ENCODE measurements at regions not wholly inside any gene's neighbourhood (a gene's known extent, or its start where the extent isn't known, plus 50 kb on each side); places are given as distances from the start of the nearest gene placed in this dataset.

DNA sequence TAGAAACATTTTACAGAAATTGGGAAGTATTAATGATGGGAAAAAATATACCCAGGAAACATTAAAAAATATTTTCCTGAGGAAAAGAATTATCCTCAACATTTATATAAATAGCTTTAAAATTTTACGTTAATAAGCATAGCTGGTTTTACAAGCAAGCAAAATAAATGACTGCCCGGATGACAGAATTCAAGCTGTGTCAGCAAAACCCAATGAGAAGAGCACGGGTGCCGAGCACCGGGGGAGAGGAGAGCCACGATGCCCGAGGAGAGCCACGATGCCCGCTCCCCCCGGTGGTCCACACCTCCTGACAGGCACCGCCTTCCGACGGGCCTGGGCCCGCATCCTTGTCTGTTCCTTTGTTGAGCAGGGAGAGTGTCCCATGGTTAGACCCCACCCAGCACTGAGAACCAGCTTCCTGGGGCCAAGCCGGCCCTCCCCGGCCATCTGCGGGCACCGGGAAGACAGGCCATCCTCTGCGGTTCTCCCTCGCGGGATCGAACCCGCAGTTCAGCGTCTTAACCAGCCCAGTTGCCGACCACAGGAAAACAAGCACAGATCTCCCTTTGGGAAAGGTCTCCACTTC is 63.3 kb upstream of the PDE10A start:
- H3K9me3 Mint-ChIP-seq, result no peaks in the 10 kb centered on the region
- no peak for DNase-seq
- no peaks in the 10 kb centered on the region for H3K4me1 Mint-ChIP-seq (ENCODE audit: low read depth)
- H3K4me3 Mint-ChIP-seq, result no peak overlapping the region
- no peak overlapping the region for H3K27ac Mint-ChIP-seq
- H3K27me3 Mint-ChIP-seq, result peaks cover 2% of the 10 kb centered on the region
- no peaks in the 10 kb centered on the region for H3K36me3 Mint-ChIP-seq (ENCODE audit: low read depth)

DNA sequence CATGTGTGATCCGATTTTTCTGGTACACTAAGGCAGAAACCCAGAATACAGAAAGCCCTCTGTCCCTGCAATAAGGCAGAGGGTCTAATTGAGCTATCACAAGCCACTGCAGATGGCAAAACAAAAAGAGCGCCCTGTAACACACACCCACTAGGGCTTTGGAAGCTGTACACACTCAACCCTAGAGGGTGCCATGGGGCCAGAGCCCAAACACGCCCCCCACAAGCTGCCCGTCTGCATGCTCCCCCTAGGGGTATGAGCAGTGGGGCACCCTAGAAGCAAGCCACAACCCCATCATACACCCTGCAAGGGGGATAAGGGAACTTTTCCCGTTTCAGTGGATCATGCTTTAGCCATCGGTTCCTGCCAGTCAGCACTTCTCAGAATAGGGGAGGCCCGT is 62.2 kb upstream of the PDE10A start:
- no peak for DNase-seq
- H3K4me3 Mint-ChIP-seq, result no peak overlapping the region
- H3K9me3 Mint-ChIP-seq, result no peaks in the 10 kb centered on the region
- no peak overlapping the region for H3K27ac Mint-ChIP-seq
- no peaks in the 10 kb centered on the region for H3K4me1 Mint-ChIP-seq (ENCODE audit: low read depth)
- H3K36me3 Mint-ChIP-seq (ENCODE audit: low read depth), result no peaks in the 10 kb centered on the region
- peaks cover 2% of the 10 kb centered on the region for H3K27me3 Mint-ChIP-seq

GRCh38 chr6:165723326-165723725 is 60.3 kb upstream of the PDE10A start:
- DNase-seq, result no peak
- Mint-ChIP-seq H3K9me3 (no peaks in the 10 kb centered on the region), H3K4me3 (no peak overlapping the region)

DNA sequence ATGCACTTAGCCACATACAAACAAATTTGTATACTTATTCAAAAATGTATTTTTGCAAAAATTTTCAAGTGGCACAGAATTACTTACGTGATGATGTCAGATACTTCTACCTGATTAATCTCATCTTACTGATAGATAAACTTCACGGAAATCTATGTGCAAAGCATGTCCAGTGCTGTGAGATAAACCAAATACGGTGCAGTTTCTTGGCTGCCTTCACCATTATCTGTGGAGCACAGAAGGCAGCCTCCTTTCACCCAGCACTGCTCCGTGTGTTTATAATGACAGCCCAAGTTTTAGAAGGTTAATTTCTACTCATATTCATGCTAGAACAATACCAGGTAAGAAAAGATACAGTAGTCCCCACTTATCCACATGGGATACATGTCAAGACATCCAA is 59.0 kb upstream of the PDE10A start:
- no peaks in the 10 kb centered on the region for H3K9me3 Mint-ChIP-seq
- H3K27me3 Mint-ChIP-seq, result peaks cover 8% of the 10 kb centered on the region
- no peaks in the 10 kb centered on the region for H3K4me1 Mint-ChIP-seq (ENCODE audit: low read depth)
- H3K27ac Mint-ChIP-seq, result no peak overlapping the region
- no peaks in the 10 kb centered on the region for H3K36me3 Mint-ChIP-seq (ENCODE audit: low read depth)
- no peak overlapping the region for H3K4me3 Mint-ChIP-seq
- DNase-seq, result no peak

More at GRCh38 chr6:165723326-165723725, 60.3 kb upstream of the PDE10A start:
- peaks cover 8% of the 10 kb centered on the region for H3K27me3 Mint-ChIP-seq
- no peak overlapping the region for H3K27ac Mint-ChIP-seq
- H3K36me3 Mint-ChIP-seq (ENCODE audit: low read depth), result no peaks in the 10 kb centered on the region
- H3K4me1 Mint-ChIP-seq (ENCODE audit: low read depth), result no peaks in the 10 kb centered on the region

DNA sequence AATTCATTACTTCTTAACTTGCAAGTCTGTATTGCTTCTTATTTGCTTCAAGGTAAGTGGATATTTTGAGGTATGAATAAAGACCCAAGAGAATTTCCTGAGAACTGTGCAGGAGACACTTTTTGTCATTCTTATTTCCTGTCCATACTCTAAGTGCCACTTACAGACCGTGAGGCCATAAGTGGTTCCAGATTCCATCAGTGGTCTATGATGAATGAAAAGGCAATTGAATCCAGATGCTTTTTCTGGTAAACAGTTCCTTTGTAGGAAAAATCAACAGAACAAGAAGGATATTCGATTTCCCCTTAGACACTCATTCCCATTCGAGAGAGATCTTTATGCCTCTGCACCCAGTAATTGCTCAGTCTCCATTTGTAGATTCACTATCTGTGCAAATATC is 58.3 kb upstream of the PDE10A start:
- no peak for DNase-seq
- Mint-ChIP-seq H3K4me1 (ENCODE audit: low read depth) (no peaks in the 10 kb centered on the region), H3K36me3 (ENCODE audit: low read depth) (no peaks in the 10 kb centered on the region), H3K27ac (no peak overlapping the region), H3K4me3 (no peak overlapping the region), H3K9me3 (no peaks in the 10 kb centered on the region), H3K27me3 (peaks cover 8% of the 10 kb centered on the region)

DNA sequence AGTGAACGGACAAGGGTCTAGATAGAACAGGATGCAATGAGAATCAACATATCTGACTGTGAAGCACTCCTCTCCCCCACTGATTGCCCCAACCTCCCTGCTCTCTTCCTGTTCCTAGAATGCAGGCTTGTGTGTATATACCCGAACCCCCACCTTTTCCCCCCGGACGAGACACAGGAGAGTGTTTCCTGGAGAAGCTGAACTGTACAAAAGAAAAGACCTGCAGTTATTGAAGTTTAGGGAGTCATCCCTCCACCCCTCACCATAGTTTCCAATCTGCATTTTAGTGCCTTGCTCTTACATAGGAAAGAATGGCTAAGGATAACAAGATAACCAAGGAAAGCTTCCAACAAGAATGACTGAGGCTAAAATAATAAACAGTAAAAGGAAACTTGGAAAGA is 55.5 kb upstream of the PDE10A start:
- no peak for DNase-seq
- no peaks in the 10 kb centered on the region for H3K9me3 Mint-ChIP-seq
- H3K4me3 Mint-ChIP-seq, result no peak overlapping the region
- H3K36me3 Mint-ChIP-seq (ENCODE audit: low read depth), result no peaks in the 10 kb centered on the region
- peaks cover 8% of the 10 kb centered on the region for H3K27me3 Mint-ChIP-seq
- no peak overlapping the region for H3K27ac Mint-ChIP-seq
- no peaks in the 10 kb centered on the region for H3K4me1 Mint-ChIP-seq (ENCODE audit: low read depth)

DNA sequence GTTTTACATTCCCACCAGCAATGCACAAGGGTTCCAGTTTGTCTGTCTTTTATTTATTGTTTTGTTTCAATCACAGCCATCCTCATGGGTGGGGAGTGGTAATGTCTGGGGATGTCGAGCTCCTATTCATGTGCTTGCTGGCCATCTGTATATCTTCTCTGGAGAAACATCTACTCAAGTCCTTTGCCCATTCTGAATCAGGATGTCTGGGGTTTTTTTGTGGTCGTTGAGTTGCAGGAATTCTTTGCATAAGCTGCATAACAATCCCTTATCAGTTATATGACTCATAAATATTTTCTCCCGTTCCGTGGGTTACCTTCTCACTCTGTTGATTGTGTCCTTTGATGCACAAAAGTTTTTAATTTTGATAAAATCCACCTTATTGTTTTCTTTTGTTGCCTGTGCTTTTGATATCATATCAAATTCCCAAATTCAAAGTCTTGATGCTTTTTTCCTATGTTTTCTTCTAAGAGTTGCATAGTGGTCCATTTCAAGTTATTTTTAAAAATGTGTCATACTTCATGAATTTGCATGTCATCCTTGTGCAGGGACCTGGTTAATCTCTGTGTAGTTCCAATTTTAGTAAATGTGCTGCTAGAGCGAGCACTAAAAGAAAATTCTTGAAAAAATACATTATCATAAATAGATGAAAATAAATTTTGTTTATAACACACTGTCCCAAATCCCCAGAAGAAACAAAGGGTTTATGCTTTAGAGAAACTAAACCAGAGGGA is 54.9 kb upstream of the PDE10A start:
- no peak for DNase-seq
- no peak overlapping the region for H3K4me3 Mint-ChIP-seq
- no peaks in the 10 kb centered on the region for H3K4me1 Mint-ChIP-seq (ENCODE audit: low read depth)
- H3K9me3 Mint-ChIP-seq, result no peaks in the 10 kb centered on the region
- H3K27ac Mint-ChIP-seq, result no peak overlapping the region
- H3K27me3 Mint-ChIP-seq, result peaks cover 8% of the 10 kb centered on the region
- H3K36me3 Mint-ChIP-seq (ENCODE audit: low read depth), result no peaks in the 10 kb centered on the region

GRCh38 chr6:165716886-165717285 is 53.8 kb upstream of the PDE10A start:
- Mint-ChIP-seq H3K27me3 (peaks cover 8% of the 10 kb centered on the region), H3K27ac (no peak overlapping the region), H3K4me3 (no peak overlapping the region), H3K36me3 (ENCODE audit: low read depth) (no peaks in the 10 kb centered on the region), H3K9me3 (no peaks in the 10 kb centered on the region), H3K4me1 (ENCODE audit: low read depth) (no peaks in the 10 kb centered on the region)
- no peak for DNase-seq

DNA sequence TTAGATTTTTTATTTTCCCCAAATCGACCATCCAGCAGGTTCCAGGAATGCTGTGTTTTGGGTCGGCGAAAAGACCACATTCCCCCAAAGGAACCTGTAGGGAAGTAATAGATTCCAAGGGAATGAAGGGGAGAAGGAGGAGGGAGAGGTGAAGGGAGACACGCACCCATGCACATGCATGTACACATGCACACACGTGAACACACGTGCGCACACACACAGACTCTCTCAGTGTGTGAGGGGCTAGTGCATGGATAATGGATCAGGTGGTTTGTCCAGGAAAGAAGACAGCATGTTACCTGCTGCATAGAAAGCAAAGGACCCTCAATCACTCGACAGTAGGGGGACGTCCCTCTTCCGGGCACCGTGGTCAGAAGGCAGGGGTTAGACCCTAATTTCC is 52.4 kb upstream of the PDE10A start:
- Mint-ChIP-seq H3K4me1 (ENCODE audit: low read depth) (no peaks in the 10 kb centered on the region), H3K4me3 (no peak overlapping the region), H3K27ac (no peak overlapping the region), H3K27me3 (peaks cover 8% of the 10 kb centered on the region), H3K9me3 (no peaks in the 10 kb centered on the region), H3K36me3 (ENCODE audit: low read depth) (no peaks in the 10 kb centered on the region)
- no peak for DNase-seq

- DNase-seq, result no peak
- Mint-ChIP-seq H3K9me3 (no peaks in the 10 kb centered on the region), H3K27ac (no peak overlapping the region), H3K4me3 (no peak overlapping the region), H3K4me1 (ENCODE audit: low read depth) (no peaks in the 10 kb centered on the region), H3K36me3 (ENCODE audit: low read depth) (no peaks in the 10 kb centered on the region), H3K27me3 (peaks cover 8% of the 10 kb centered on the region)
Measured at GRCh38 chr6:165714907-165715306, 51.9 kb upstream of the PDE10A start.

DNA sequence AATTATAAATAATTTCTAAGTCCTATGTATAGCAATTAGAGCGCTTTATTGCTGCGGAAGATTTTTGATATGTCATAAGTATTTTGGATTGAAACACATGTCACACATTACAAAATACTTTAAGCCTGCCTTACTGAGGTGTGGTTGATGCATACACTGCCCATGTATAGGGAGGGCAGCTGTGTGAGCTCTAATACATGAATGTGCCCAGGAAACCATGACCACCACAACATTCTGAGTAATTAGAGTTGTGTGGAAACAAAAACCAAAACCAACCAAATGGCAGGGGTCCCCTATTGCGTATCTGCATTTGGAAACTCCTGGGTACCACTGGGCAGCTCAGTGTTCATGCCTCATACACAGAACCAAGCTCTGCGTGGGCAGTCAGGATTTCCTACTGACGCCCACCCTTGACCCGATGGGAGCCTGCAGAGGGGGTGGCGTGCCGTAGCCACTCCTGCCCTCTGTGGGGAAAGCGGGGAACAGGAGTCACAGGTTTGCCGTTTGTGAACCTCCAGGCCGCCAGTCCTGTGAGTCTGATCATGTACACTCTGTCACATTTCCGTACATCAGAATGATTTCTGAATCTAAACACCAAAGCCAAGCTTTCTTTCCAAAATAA is 50.9 kb upstream of the PDE10A start:
- no peak overlapping the region for H3K4me3 Mint-ChIP-seq
- no peaks in the 10 kb centered on the region for H3K9me3 Mint-ChIP-seq
- H3K27ac Mint-ChIP-seq, result no peak overlapping the region
- H3K27me3 Mint-ChIP-seq, result no peaks in the 10 kb centered on the region
- no peak for DNase-seq
- H3K4me1 Mint-ChIP-seq (ENCODE audit: low read depth), result no peaks in the 10 kb centered on the region
- no peaks in the 10 kb centered on the region for H3K36me3 Mint-ChIP-seq (ENCODE audit: low read depth)
